IPS DF 4.7 (cell line): ENCODE measurements at regions not wholly inside any gene's neighbourhood (a gene's known extent, or its start where the extent isn't known, plus 50 kb on each side); places are given as distances from the start of the nearest gene placed in this dataset.

Experiments used
- DNase-seq: peaks from one replicate; pipeline ENCODE4 v3.0.0-alpha.2; 2013; ENCODE audit warnings: low spot score; ENCODE audit errors: extremely low read depth

GRCh38 chr20:22652681-22653588 lies 68.6 kb upstream of the FOXA2 start:
- DNase-seq: no peak

- no peak for DNase-seq
These were observed 69.6 kb upstream of the FOXA2 start for GRCh38 chr20:22653658-22654642.

- peak; percentile 86 for DNase-seq
These were observed 79.2 kb upstream of the FOXA2 start for GRCh38 chr20:22663528-22664025.

GRCh38 chr20:22667198-22667597 lies 82.8 kb upstream of the FOXA2 start:
- DNase-seq: no peak

GRCh38 chr20:22672191-22672590 lies 87.8 kb upstream of the FOXA2 start:
- no peak for DNase-seq

GRCh38 chr20:22673467-22673866 lies 89.1 kb upstream of the FOXA2 start:
- DNase-seq: no peak

GRCh38 chr20:22675341-22675740 lies 91.0 kb upstream of the FOXA2 start:
- DNase-seq: no peak

- DNase-seq: no peak
These were observed 94.3 kb upstream of the FOXA2 start for GRCh38 chr20:22678678-22679077.

- no peak for DNase-seq
These were observed 94.8 kb upstream of the FOXA2 start for GRCh38 chr20:22679197-22679596.

- no peak for DNase-seq
These were observed 95.8 kb upstream of the FOXA2 start for GRCh38 chr20:22680031-22680740.

GRCh38 chr20:22681591-22682248 lies 97.3 kb upstream of the FOXA2 start:
- DNase-seq: no peak

- no peak for DNase-seq
These were observed 98.0 kb upstream of the FOXA2 start for GRCh38 chr20:22682381-22682780.

GRCh38 chr20:22684072-22684762 lies 99.8 kb upstream of the FOXA2 start:
- peak; percentile 71 for DNase-seq

- DNase-seq: no peak
These were observed 100.5 kb upstream of the FOXA2 start for GRCh38 chr20:22684763-22685443.

GRCh38 chr20:22686097-22686496 lies 101.7 kb upstream of the FOXA2 start:
- no peak for DNase-seq

- no peak for DNase-seq
These were observed 103.4 kb upstream of the FOXA2 start for GRCh38 chr20:22687676-22688349.

GRCh38 chr20:22688485-22688884 lies 104.1 kb upstream of the FOXA2 start:
- DNase-seq: no peak

GRCh38 chr20:22689266-22689665 lies 104.9 kb upstream of the FOXA2 start:
- DNase-seq: no peak

- no peak for DNase-seq
These were observed 105.6 kb upstream of the FOXA2 start for GRCh38 chr20:22690000-22690399.
